ENCODE measurements at regions not wholly inside any gene's neighbourhood (a gene's known extent, or its start where the extent isn't known, plus 50 kb on each side); places are given as distances from the start of the nearest gene placed in this dataset.
"Not testable (repeated sequence)": the region's sequence is repeated elsewhere in the genome, so short reads cannot be mapped to it uniquely, and the experiment has no call there.

GRCh38 chr3:177628095-177628719 is 430.9 kb upstream of the TBL1XR1 start:
- TF ChIP-seq, protein P1, sequence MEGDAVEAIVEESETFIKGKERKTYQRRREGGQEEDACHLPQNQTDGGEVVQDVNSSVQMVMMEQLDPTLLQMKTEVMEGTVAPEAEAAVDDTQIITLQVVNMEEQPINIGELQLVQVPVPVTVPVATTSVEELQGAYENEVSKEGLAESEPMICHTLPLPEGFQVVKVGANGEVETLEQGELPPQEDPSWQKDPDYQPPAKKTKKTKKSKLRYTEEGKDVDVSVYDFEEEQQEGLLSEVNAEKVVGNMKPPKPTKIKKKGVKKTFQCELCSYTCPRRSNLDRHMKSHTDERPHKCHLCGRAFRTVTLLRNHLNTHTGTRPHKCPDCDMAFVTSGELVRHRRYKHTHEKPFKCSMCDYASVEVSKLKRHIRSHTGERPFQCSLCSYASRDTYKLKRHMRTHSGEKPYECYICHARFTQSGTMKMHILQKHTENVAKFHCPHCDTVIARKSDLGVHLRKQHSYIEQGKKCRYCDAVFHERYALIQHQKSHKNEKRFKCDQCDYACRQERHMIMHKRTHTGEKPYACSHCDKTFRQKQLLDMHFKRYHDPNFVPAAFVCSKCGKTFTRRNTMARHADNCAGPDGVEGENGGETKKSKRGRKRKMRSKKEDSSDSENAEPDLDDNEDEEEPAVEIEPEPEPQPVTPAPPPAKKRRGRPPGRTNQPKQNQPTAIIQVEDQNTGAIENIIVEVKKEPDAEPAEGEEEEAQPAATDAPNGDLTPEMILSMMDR (conservative IDR thresholded peaks at IDR 0.05; ENCODE audit: low read length): not testable (repeated sequence)
- TF ChIP-seq EZH2phosphoT487 (IDR thresholded peaks at IDR 0.05; ENCODE audit: borderline replicate concordance): not testable (repeated sequence)

Measured in Loucy (cell line).